ENCODE measurements at regions not wholly inside any gene's neighbourhood (a gene's known extent, or its start where the extent isn't known, plus 50 kb on each side); places are given as distances from the start of the nearest gene placed in this dataset.

DNA sequence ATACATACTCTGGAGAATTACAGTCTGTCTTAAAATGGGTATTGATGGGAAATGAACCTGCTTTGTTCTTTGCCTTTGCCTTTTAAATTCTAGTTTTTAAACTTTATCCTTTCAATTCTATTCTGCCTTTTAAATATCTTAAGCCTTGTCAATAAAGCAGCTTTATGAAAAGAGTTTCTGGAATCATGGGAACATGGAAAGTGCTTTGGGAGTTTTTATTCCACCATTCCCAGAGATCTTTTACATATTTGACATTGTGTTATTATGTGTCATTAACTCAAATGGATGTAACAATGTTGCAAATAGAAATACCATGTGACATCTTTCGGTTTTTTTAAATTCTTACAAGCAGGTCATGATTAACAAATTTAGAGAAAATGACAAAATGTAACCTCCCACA, 555.7 kb upstream of the ANO3 start:
- TF ChIP-seq, protein P1, sequence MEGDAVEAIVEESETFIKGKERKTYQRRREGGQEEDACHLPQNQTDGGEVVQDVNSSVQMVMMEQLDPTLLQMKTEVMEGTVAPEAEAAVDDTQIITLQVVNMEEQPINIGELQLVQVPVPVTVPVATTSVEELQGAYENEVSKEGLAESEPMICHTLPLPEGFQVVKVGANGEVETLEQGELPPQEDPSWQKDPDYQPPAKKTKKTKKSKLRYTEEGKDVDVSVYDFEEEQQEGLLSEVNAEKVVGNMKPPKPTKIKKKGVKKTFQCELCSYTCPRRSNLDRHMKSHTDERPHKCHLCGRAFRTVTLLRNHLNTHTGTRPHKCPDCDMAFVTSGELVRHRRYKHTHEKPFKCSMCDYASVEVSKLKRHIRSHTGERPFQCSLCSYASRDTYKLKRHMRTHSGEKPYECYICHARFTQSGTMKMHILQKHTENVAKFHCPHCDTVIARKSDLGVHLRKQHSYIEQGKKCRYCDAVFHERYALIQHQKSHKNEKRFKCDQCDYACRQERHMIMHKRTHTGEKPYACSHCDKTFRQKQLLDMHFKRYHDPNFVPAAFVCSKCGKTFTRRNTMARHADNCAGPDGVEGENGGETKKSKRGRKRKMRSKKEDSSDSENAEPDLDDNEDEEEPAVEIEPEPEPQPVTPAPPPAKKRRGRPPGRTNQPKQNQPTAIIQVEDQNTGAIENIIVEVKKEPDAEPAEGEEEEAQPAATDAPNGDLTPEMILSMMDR (IDR thresholded peaks at IDR 0.05; ENCODE audit: low read length) = no peak
- TF ChIP-seq EZH2 (IDR thresholded peaks at IDR 0.05; ENCODE audit: borderline replicate concordance, low read length) = no peak
